ENCODE measurements at regions not wholly inside any gene's neighbourhood (a gene's known extent, or its start where the extent isn't known, plus 50 kb on each side); places are given as distances from the start of the nearest gene placed in this dataset.

DNA sequence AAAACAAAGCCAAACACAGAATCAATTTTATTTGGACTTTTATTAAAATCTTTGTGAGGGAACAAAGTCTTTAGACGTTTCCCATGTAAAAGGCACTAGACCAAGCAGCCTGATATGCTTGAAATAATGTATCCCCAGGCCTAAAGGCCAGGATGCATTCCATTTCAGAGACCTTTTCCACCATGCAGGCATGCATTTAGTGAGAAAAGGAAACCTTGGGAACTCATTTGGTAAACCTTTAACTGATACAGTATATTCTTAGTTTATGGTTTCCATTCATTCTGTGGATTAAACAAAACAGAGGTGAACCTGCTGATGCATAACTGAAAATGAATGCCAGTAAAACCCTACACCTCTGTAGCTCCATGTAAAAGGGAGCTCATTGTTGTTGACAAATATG is 600.0 kb downstream of the NR2F1-AS1 start:
- TF ChIP-seq, protein P1, sequence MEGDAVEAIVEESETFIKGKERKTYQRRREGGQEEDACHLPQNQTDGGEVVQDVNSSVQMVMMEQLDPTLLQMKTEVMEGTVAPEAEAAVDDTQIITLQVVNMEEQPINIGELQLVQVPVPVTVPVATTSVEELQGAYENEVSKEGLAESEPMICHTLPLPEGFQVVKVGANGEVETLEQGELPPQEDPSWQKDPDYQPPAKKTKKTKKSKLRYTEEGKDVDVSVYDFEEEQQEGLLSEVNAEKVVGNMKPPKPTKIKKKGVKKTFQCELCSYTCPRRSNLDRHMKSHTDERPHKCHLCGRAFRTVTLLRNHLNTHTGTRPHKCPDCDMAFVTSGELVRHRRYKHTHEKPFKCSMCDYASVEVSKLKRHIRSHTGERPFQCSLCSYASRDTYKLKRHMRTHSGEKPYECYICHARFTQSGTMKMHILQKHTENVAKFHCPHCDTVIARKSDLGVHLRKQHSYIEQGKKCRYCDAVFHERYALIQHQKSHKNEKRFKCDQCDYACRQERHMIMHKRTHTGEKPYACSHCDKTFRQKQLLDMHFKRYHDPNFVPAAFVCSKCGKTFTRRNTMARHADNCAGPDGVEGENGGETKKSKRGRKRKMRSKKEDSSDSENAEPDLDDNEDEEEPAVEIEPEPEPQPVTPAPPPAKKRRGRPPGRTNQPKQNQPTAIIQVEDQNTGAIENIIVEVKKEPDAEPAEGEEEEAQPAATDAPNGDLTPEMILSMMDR (IDR thresholded peaks at IDR 0.05; ENCODE audit: extremely low read depth, missing control alignments) = no peak
- no peak for DNase-seq (ENCODE audit: low spot score)

DNA sequence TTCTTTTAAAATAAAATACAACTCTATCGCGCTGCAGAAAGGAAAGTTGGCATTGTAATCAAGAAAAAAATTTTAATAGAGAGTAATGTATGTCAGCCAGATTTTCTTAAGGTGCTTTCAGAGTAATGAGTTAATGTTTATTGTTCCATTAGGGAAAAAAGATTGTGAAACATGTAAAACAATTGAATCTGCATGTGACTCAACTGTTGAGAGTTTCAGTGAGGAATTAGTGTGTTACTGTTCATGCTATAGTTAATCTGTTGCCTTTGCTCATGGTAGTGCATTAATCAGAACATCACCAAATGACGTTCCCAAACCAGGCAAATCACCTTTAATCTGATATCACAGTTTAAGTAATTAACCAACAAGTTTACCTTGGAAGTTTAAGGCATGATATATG is 600.5 kb downstream of the NR2F1-AS1 start:
- TF ChIP-seq, protein P1 (IDR thresholded peaks at IDR 0.05; ENCODE audit: extremely low read depth, missing control alignments) = no peak
- no peak for DNase-seq (ENCODE audit: low spot score)

- no peak for DNase-seq (ENCODE audit: low spot score)
- TF ChIP-seq, protein P1 (IDR thresholded peaks at IDR 0.05; ENCODE audit: extremely low read depth, missing control alignments) = no peak
These were observed 601.3 kb downstream of the NR2F1-AS1 start for GRCh38 chr5:92979716-92980115.

DNA sequence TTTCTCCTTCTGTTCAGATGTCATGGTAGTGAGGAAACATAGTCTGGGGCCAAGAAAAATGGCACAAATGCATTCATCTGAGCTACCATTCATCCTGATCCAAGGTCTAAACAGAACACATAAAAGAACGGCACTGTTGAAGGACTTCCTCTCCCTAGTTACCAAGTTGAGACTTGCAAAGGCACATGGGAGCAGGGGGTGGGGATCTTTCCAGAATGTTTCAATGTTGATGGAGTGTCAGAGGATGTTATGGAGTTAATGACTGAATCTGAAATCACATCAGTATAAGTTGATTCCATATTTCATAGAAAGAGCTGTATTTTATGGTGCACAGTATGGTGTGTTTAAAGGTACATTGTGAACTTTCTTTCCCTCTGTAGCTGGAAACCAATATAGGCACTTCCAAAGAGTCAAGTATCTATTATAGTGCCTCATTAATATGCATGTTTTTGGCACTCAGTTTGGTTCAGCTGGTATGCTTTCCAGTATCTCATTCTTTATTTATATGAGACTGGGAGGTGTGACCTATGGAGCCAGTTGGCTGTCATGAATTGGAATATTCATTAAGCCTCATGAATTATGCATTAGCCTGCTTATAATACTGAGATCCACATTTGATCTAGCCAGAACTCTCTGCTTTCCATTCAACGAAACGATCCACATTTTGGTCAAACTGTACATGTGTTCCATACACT is 603.0 kb downstream of the NR2F1-AS1 start:
- no peak for DNase-seq (ENCODE audit: low spot score)
- TF ChIP-seq, protein P1 (IDR thresholded peaks at IDR 0.05; ENCODE audit: extremely low read depth, missing control alignments) = no peak

DNA sequence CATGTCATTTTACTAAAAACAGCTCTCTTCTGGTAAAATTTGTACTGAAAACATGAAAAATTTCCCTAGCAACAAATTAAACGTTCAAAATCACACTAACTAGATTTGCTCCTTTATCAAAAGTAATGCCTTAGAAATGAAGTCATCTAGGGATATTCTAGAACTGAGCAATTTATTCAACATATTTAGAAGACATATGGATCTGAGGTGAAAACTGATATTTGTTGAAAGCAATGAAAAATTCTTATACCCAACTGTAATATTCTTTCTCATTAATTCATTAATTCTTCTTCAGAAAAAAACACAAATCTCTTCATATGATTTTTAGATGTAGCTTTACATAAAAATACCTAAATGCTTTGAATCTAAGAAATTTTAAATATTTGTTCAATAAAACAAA is 604.9 kb downstream of the NR2F1-AS1 start:
- TF ChIP-seq, protein P1 (IDR thresholded peaks at IDR 0.05; ENCODE audit: extremely low read depth, missing control alignments) = no peak
- no peak for DNase-seq (ENCODE audit: low spot score)

- TF ChIP-seq, protein P1 (IDR thresholded peaks at IDR 0.05; ENCODE audit: extremely low read depth, missing control alignments) = no peak
- no peak for DNase-seq (ENCODE audit: low spot score)
These were observed 611.2 kb downstream of the NR2F1-AS1 start for GRCh38 chr5:92969781-92970237.

DNA sequence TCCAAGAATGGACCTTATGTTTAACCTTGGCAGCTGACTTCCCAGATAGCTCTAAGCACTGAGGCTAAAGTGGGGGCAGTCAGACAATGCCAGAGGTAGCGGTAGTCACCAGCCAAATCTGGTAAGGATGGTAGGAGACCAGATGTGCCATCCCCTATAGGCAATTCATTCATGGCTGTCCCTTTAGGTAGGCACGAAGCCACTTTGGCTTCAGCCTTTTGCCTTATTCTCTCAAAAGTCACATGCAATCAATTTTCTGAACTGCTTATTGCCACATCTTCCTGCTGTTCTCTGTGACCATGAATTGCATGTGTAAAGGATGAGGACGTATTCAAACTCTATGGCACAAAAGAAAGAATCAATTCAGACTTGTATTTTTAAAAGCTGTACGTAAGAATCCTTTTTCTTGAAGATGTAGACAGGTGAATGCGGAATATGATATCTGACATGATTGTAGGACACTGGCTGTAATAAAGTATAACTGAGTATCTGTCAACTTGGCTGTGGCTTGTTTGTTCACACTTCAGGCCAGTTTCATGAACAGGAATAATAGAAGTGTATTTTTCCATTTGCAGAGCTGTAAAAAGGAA is 611.7 kb downstream of the NR2F1-AS1 start:
- DNase-seq (ENCODE audit: low spot score) = no peak
- TF ChIP-seq, protein P1 (IDR thresholded peaks at IDR 0.05; ENCODE audit: extremely low read depth, missing control alignments) = no peak

Measured in GM20000 (cell line).